Esophagus (tissue), 2 donors: ENCODE measurements at regions not wholly inside any gene's neighbourhood (a gene's known extent, or its start where the extent isn't known, plus 50 kb on each side); places are given as distances from the start of the nearest gene placed in this dataset.
"Not testable (repeated sequence)": the region's sequence is repeated elsewhere in the genome, so short reads cannot be mapped to it uniquely, and the experiment has no call there.

Experiments
- H3K27ac ChIP-seq, 2 donors: one replicate each; pipeline ENCODE4 v1.5.1; 2013; ENCODE audit warnings: low read depth in 2 of 2, mild to moderate bottlenecking in 2 of 2, inconsistent platforms in 1 of 2, low read length in 1 of 2, moderate library complexity in 1 of 2
- H3K27me3 ChIP-seq, 2 donors: one replicate each; pipeline ENCODE4 v1.6.1; 2013; ENCODE audit warnings: low read length in 2 of 2, control low read depth in 1 of 2, mild to moderate bottlenecking in 1 of 2; ENCODE audit not compliant: insufficient read depth in 2 of 2, control insufficient read depth in 1 of 2
- H3K36me3 ChIP-seq, 2 donors: one replicate each; pipeline ENCODE4 v1.6.1; 2013; ENCODE audit warnings: low read length in 1 of 2; ENCODE audit not compliant: control insufficient read depth in 2 of 2, insufficient read depth in 2 of 2
- H3K4me1 ChIP-seq, 2 donors: one replicate each; pipeline ENCODE4 v1.6.1; 2013; ENCODE audit warnings: low read length in 1 of 2; ENCODE audit not compliant: control insufficient read depth in 2 of 2, insufficient read depth in 2 of 2
- H3K4me3 ChIP-seq, 2 donors: one replicate each; pipeline ENCODE4 v1.5.1; 2013; ENCODE audit warnings: low read length in 2 of 2, mild to moderate bottlenecking in 2 of 2, low read depth in 1 of 2, moderate library complexity in 1 of 2
- H3K9me3 ChIP-seq, 2 donors: one replicate each; pipeline ENCODE4 v1.6.1; 2013; ENCODE audit warnings: mild to moderate bottlenecking in 2 of 2, low read depth in 1 of 2, low read length in 1 of 2, moderate library complexity in 1 of 2; ENCODE audit not compliant: control insufficient read depth in 2 of 2, insufficient read depth in 1 of 2
- WGBS, 2 donors: extraction: QIAGEN DNeasy Blood & Tissue Kit; methylation state at CpG; one replicate each; pipeline ENCODE4 v1.1.7; 2013; 5-methylcytosine and 5-hydroxymethylcytosine counted together
- donor health status: healthy with polysubstance abuse.
- donor health status: Bipolar disorder and iron deficiency.

- no peaks in the 10 kb centered on the region for H3K9me3 ChIP-seq
- no peaks in the 10 kb centered on the region for H3K4me1 ChIP-seq
- no peaks in the 10 kb centered on the region for H3K27me3 ChIP-seq
- H3K36me3 ChIP-seq: no peaks in the 10 kb centered on the region
- no peak overlapping the region for H3K4me3 ChIP-seq
- 87 to 93% methylated on average over 29 of the region's 29 CpGs for WGBS, 2 donors
- no peak overlapping the region for H3K27ac ChIP-seq
These were observed 342.9 kb downstream of the MAGEB5 start for GRCh38 chrX:26558719-26559386.

- Histone ChIP-seq H3K27ac (no peak overlapping the region), H3K36me3 (no peaks in the 10 kb centered on the region), H3K27me3 (no peaks in the 10 kb centered on the region), H3K9me3 (no peaks in the 10 kb centered on the region), H3K4me3 (no peak overlapping the region), H3K4me1 (no peaks in the 10 kb centered on the region)
- WGBS, 2 donors: 93 to 96% methylated on average over 35 of the region's 35 CpGs
These were observed 341.8 kb downstream of the MAGEB5 start for GRCh38 chrX:26557691-26558321.

GRCh38 chrX:26525768-26526167 lies 309.8 kb downstream of the MAGEB5 start:
- H3K4me1 ChIP-seq, H3K27ac ChIP-seq, H3K36me3 ChIP-seq, H3K9me3 ChIP-seq, H3K4me3 ChIP-seq, H3K27me3 ChIP-seq: not testable (repeated sequence)
- whole genome bisulfite sequencing, 2 donors: 29 to 41% methylated on average over 8 of the region's 8 CpGs

GRCh38 chrX:26522501-26522900 lies 306.5 kb downstream of the MAGEB5 start:
- no peak overlapping the region for H3K27ac ChIP-seq
- H3K4me1 ChIP-seq: no peaks in the 10 kb centered on the region
- no peaks in the 10 kb centered on the region for H3K36me3 ChIP-seq
- H3K27me3 ChIP-seq: no peaks in the 10 kb centered on the region
- WGBS, 2 donors: 49 to 59% methylated on average over 2 of the region's 2 CpGs
- no peaks in the 10 kb centered on the region for H3K9me3 ChIP-seq
- no peak overlapping the region for H3K4me3 ChIP-seq

- Histone ChIP-seq H3K9me3 (no peaks in the 10 kb centered on the region), H3K4me1 (no peaks in the 10 kb centered on the region), H3K36me3 (no peaks in the 10 kb centered on the region), H3K27ac (no peak overlapping the region), H3K27me3 (no peaks in the 10 kb centered on the region), H3K4me3 (no peak overlapping the region)
- 61 to 69% methylated on average over 5 of the region's 5 CpGs for WGBS, 2 donors
These were observed 295.8 kb downstream of the MAGEB5 start for GRCh38 chrX:26511589-26512363.

GRCh38 chrX:26470941-26471340 lies 255.0 kb downstream of the MAGEB5 start:
- Histone ChIP-seq H3K36me3 (no peaks in the 10 kb centered on the region), H3K27me3 (no peaks in the 10 kb centered on the region), H3K9me3 (no peaks in the 10 kb centered on the region), H3K27ac (no peak overlapping the region), H3K4me1 (no peaks in the 10 kb centered on the region), H3K4me3 (no peak overlapping the region)
- 36 to 61% methylated on average over 5 of the region's 5 CpGs for WGBS, 2 donors

GRCh38 chrX:26466387-26466786 lies 250.4 kb downstream of the MAGEB5 start:
- H3K27me3 ChIP-seq: no peaks in the 10 kb centered on the region
- no peaks in the 10 kb centered on the region for H3K4me1 ChIP-seq
- H3K9me3 ChIP-seq: no peaks in the 10 kb centered on the region
- no peaks in the 10 kb centered on the region for H3K36me3 ChIP-seq
- no peak overlapping the region for H3K27ac ChIP-seq
- 96% methylated on average over 4 of the region's 4 CpGs for WGBS, 2 donors
- no peak overlapping the region for H3K4me3 ChIP-seq

- Histone ChIP-seq H3K4me1 (no peaks in the 10 kb centered on the region), H3K27ac (no peak overlapping the region), H3K27me3 (no peaks in the 10 kb centered on the region), H3K36me3 (no peaks in the 10 kb centered on the region), H3K4me3 (no peak overlapping the region), H3K9me3 (no peaks in the 10 kb centered on the region)
- 80 to 85% methylated on average over 2 of the region's 2 CpGs for WGBS, 2 donors
These were observed 229.3 kb downstream of the MAGEB5 start for GRCh38 chrX:26445288-26445687.

- not testable (repeated sequence) for H3K36me3 ChIP-seq, H3K9me3 ChIP-seq, H3K4me3 ChIP-seq, H3K27me3 ChIP-seq, H3K4me1 ChIP-seq, H3K27ac ChIP-seq
- WGBS, 2 donors: 90 to 92% methylated on average over 3 of the region's 3 CpGs
These were observed 228.4 kb downstream of the MAGEB5 start for GRCh38 chrX:26444417-26444816.
